NCI-H1092 (cell line): ENCODE measurements at regions not wholly inside any gene's neighbourhood (a gene's known extent, or its start where the extent isn't known, plus 50 kb on each side); places are given as distances from the start of the nearest gene placed in this dataset.

Experiments used
- DNase-seq: peaks from one replicate; lab custom pipeline; 2025; lab: John Stamatoyannopoulos, UW

GRCh38 chr6:139638179-139638941, 263.9 kb upstream of the CITED2 start:
- DNase-seq, result no peak

- DNase-seq, result no peak
Measured at GRCh38 chr6:139637766-139638165, 263.3 kb upstream of the CITED2 start.

DNA sequence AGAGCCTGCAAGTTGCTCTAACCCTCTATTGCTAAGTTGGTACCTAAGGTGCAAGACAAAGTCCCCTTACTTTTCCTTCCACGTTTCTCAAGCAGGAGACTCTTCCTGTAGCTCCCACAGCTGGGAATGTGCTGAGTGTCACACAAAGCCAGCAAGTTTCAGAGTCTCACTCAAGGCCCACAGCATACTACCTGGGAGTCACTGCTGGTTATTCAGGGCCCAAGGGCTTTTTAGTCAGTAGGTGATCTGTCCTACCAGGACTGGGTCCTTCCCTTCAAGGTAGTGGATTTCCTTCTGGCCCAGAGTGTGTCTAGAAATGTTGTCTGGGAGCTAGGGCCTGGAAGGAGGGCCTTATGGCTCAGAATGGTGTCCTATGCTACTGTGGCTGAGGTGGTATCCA, 261.9 kb upstream of the CITED2 start:
- no peak for DNase-seq

- DNase-seq, result no peak
Measured at GRCh38 chr6:139635401-139636130, 261.1 kb upstream of the CITED2 start.

DNA sequence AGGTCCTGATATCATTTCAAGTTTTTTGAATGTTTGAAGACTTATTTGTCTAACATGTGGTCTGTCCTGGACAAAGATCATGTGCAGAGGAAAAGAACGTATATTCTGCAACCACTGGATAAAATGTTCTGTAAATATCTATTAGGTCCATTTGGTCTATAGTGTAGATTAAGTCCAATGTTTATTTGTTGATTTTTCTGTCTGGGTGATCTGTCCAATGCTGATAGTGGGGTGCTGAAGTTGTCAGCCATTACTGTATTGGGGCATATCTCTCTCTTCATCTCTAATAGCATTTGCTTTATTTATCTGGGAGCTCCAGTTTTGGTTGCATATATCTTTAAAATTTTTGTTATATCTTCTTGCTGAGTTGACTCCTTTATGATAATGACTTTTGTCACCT, 258.4 kb upstream of the CITED2 start:
- DNase-seq, result no peak

DNA sequence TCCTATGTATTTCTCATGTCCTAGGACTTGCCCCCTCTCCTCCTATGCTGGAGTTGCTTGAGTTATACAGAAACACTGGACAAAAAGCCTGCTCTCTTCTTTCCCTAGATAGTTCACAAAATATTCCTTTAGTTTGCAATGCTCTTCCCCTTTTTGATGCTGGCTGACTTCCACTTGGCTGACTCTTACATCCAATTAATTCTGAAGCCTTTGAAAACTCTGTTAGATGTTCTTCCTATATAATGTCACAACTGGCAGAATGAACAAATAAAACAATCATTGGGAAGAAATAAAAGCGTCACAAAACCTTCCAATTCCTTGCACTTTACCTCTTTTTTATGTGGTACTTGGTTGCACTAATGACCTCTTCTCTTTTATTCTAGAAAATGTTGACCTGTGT, 253.8 kb upstream of the CITED2 start:
- DNase-seq, result no peak

GRCh38 chr6:139627091-139627490, 252.6 kb upstream of the CITED2 start:
- DNase-seq, result no peak

DNA sequence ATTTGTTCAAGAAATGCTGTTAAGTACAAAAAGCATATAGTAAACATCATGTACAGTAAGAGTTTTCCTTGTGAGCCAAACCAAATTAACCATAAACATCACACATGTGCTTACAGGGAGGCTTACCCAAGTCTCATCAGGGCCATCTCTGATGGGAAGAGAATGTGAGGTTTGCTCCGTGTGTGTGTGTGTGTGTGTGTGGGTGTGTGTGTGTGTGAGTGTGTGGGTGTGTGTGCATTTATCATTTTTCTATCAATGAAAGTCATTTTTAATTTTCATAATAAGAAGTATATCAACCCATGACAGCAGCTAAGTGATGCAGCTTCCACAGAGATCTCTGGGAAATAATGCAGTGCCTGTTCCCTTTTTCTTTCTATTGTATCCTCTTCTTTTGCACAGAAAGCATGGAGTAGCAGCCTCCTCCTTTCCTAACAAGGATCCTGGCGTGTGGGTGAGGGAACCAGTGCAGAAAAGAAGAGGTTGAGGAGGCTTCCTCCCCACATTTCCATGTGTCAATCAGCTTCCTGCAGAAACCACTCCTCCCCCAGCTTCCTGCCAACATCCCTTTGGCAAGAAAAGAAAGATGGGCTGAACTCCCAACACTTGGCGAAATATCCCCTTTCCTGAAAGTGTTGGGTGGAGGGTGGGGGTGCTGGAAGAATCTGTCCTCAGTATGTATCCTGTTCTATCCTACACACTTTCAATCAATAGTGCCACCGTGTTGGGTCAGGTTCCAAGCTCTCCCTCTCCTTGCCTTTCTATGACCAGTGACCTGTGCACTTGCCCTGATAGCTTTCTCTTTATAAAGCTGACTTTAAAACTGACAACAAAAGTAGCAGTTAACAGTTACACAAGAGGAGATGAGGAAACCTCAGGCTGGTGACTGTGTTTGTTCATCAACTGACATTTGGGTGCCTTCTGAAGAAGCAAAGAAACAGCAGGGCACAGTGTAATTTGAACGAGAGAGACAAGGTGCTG, 251.8 kb upstream of the CITED2 start:
- DNase-seq, result no peak

DNA sequence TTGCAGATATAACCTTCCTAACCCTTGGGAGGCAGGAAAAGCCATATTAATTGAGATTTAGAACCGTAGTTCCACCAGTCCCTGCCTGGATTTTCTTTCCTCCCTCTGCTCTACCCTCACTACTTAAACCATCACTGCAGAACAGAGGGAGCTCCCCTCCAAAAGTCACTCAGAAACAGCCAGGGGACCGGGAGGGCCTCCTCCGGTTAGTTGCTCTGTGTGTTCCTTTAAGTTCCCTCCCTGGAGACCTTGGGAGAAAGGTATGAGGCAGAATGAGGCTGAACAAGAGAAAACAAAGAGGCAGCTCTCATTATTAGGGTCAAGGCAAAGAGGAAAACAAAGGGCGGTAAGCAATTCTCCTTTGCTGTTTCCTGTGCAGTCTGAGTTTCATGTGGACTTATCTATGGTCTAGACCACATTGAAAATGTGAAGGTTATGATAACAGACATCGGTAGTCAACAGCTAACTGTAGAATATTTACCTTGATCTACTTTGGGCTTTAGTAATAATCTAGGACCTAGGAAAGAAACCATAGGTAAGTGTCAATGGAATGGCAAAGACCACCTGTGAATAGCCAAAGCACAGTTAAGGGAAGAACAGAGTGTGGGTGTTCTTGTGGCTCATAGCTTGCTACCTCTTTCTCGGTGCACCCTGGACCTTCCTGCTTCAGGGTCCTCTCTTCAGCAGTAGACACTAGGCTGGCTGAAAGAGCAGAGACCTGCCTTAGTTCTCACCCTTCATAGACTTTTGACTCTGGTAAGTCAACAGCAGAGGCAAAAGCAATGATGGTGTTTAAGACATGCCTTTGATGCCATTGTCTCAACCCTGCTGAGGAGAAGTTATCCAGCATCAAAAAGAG, 250.9 kb upstream of the CITED2 start:
- no peak for DNase-seq

- DNase-seq, result no peak
Measured at GRCh38 chr6:139623372-139623771, 248.9 kb upstream of the CITED2 start.

- no peak for DNase-seq
Measured at GRCh38 chr6:139613496-139613895, 239.0 kb upstream of the CITED2 start.

- no peak for DNase-seq
Measured at GRCh38 chr6:139612135-139612465, 237.7 kb upstream of the CITED2 start.

DNA sequence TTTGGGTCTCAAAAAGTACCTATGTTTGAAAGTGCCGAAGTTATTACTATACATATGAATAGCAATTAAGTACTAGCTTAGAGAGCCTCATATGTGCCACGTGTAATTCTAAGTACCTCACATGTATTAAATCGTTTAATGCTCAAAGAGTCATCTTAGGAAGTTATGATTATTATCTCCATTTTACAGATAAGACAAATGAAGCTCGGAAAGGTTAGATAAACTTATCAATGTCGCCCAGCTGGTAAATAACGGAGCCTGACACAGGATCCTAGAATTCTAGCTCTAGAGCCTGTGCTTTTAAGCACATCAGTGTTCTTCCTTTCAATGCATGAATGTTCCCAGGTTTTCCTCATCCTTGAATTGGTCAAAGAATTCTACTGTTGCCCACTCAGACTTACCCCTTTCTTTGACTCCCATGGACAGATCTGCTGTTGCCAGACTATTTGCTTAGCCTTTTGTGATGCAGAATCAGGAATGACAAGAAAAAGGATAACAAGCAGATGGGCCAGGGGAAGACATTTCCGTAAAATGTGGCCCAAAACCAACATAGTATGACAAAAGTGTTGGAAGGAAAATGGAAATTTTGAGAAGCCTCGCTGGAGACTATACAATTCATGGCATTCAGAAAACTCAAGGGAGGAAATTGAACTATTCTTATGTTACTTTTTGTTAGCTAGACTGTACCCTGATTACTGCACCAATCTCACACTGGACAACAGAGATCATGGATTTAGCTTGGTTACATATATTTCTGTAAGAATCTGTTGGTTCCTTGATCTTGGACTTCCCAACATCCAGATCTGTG, 237.1 kb upstream of the CITED2 start:
- no peak for DNase-seq

GRCh38 chr6:139608466-139609261, 234.2 kb upstream of the CITED2 start:
- no peak for DNase-seq

DNA sequence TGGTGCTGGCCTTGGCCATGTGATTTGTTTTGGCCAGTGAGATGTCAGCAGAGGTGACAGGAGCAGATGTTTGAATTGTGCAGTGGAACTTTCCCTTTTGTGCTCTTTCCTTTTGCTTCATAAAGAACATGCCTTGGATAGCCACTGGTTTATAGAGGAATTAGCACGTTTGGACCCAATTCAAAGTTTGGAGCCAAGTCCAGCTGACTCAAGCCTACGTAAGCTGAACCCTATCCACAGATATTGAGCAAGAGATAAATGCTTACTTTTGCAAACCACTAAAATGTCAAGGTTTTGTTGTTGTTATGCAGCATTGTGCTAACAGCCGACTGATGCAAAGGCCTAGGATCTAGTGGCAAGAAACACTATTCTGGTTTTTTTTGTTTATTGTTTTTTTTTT, 230.9 kb upstream of the CITED2 start:
- no peak for DNase-seq

- DNase-seq, result no peak
Measured at GRCh38 chr6:139603581-139603980, 229.1 kb upstream of the CITED2 start.

DNA sequence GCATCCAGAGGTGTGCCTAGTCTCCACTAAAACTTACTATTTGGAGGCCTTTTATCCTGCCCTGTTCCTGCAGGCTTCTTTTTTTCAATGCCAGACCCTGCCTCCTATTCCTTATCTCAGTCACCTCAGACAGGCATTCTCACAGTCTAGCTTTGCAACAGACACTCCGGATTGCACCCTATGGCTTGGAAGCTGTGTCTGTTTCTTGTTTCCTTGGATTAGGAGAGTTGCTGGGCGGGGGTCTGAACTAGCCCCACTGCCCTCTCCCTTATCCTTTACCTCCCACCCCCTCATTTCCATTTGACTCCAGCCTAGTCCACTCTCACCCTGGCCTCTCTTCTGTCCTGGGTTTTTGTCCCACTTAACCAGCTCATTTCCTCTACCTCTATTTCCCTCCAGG, 228.1 kb upstream of the CITED2 start:
- no peak for DNase-seq

- DNase-seq, result no peak
Measured at GRCh38 chr6:139600919-139601475, 226.5 kb upstream of the CITED2 start.

DNA sequence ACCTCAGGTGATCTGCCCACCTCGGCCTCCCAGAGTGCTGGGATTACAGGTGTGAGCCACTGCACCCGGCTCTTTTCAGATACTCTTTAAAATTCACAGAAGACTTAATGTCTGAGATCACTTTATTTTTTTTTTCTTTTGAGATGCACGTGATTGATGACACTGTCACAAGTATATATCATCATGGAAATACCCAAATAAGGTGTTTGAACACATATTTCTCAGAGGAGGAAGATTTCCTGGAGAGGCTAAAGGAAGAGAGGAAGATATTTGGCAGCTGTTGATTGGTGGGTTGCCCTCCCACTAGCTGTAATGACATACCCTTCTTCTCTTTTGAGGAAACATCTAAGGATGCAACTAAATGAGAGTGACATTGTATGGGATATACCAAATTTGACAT, 225.9 kb upstream of the CITED2 start:
- no peak for DNase-seq
